Glomerular endothelial cell (primary cell): ENCODE measurements at regions not wholly inside any gene's neighbourhood (a gene's known extent, or its start where the extent isn't known, plus 50 kb on each side); places are given as distances from the start of the nearest gene placed in this dataset.
"Not testable (repeated sequence)": the region's sequence is repeated elsewhere in the genome, so short reads cannot be mapped to it uniquely, and the experiment has no call there.

Source experiments
- DNase-seq: peaks from one replicate; pipeline ENCODE4 v3.0.0-alpha.2; 2011; ENCODE audit warnings: low read depth, low spot score; ENCODE audit errors: extremely low read depth

GRCh38 chr1:148432318-148432717, 50.8 kb downstream of the PPIAL4G start:
- not testable (repeated sequence) for DNase-seq

GRCh38 chr1:148429856-148430255, 53.2 kb downstream of the PPIAL4G start:
- not testable (repeated sequence) for DNase-seq

GRCh38 chr1:148426940-148427611, 56.0 kb downstream of the PPIAL4G start:
- not testable (repeated sequence) for DNase-seq

- DNase-seq = not testable (repeated sequence)
Observed at GRCh38 chr1:148426385-148426784, 56.7 kb downstream of the PPIAL4G start.

GRCh38 chr1:148424143-148425003, 58.7 kb downstream of the PPIAL4G start:
- not testable (repeated sequence) for DNase-seq

- not testable (repeated sequence) for DNase-seq
Observed at GRCh38 chr1:148422921-148423320, 60.2 kb downstream of the PPIAL4G start.

GRCh38 chr1:148417241-148417640, 65.9 kb downstream of the PPIAL4G start:
- DNase-seq = not testable (repeated sequence)

- DNase-seq = not testable (repeated sequence)
Observed at GRCh38 chr1:148413385-148413784, 69.7 kb downstream of the PPIAL4G start.

GRCh38 chr1:148404786-148405568, 78.1 kb downstream of the PPIAL4G start:
- not testable (repeated sequence) for DNase-seq

- not testable (repeated sequence) for DNase-seq
Observed at GRCh38 chr1:148403925-148404324, 79.2 kb downstream of the PPIAL4G start.

- not testable (repeated sequence) for DNase-seq
Observed at GRCh38 chr1:148403085-148403456, 80.0 kb downstream of the PPIAL4G start.

- not testable (repeated sequence) for DNase-seq
Observed at GRCh38 chr1:148402152-148403084, 80.7 kb downstream of the PPIAL4G start.

- not testable (repeated sequence) for DNase-seq
Observed at GRCh38 chr1:148397516-148397915, 85.6 kb downstream of the PPIAL4G start.

- not testable (repeated sequence) for DNase-seq
Observed at GRCh38 chr1:148392505-148392904, 90.6 kb downstream of the PPIAL4G start.

- DNase-seq = not testable (repeated sequence)
Observed at GRCh38 chr1:148391323-148391722, 91.8 kb downstream of the PPIAL4G start.

GRCh38 chr1:148389027-148389339, 94.1 kb downstream of the PPIAL4G start:
- DNase-seq = no peak

- DNase-seq = no peak
Observed at GRCh38 chr1:148388260-148389026, 94.7 kb downstream of the PPIAL4G start.

GRCh38 chr1:148387949-148388259, 95.2 kb downstream of the PPIAL4G start:
- not testable (repeated sequence) for DNase-seq

- not testable (repeated sequence) for DNase-seq
Observed at GRCh38 chr1:148387122-148387948, 95.8 kb downstream of the PPIAL4G start.
